ENCODE measurements at regions not wholly inside any gene's neighbourhood (a gene's known extent, or its start where the extent isn't known, plus 50 kb on each side); places are given as distances from the start of the nearest gene placed in this dataset.

- no peak for DNase-seq
Measured at GRCh38 chr14:97215263-97215969, 418.2 kb downstream of the VRK1 start.

GRCh38 chr14:97217111-97217885, 420.1 kb downstream of the VRK1 start:
- DNase-seq, result no peak

GRCh38 chr14:97218274-97218673, 421.1 kb downstream of the VRK1 start:
- no peak for DNase-seq

GRCh38 chr14:97218691-97219430, 421.7 kb downstream of the VRK1 start:
- DNase-seq, result peak; percentile 48

GRCh38 chr14:97219431-97220017, 422.3 kb downstream of the VRK1 start:
- peak; percentile 34 for DNase-seq

DNA sequence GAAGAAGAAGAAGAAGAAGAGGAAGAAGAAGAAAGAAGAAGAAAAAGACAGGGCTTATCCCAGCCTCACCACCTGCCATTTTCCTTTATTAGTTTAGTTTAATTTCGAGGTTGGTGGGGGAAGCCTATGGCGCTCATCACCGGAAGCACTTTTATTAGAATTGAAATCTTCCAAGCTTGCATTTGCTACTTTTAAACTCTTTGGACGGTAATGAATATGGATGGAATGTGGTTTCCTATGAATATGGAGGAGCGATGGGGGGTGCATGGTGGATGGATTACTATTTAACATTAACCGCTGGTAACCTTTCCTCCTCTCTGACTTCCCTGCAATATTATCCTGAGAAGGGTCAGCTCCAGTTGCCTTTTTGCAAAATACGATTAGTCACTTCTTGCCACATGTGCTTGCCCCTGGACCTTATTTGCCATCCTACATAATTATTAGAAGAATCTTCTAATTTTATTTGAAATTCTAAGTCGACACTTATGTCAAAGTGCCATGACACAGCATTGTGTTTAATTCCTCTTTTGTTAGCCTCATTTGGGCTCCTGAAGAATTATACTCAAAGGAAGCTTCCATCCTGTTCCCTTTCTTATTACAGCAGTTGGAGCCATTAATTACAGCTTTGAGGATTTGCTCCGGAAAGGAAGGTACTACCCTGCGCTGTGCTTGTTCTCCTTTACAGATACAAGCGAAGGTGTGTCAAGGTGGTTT, 424.5 kb downstream of the VRK1 start:
- no peak for DNase-seq

- DNase-seq, result no peak
Measured at GRCh38 chr14:97224016-97224415, 426.8 kb downstream of the VRK1 start.

- no peak for DNase-seq
Measured at GRCh38 chr14:97230051-97230450, 432.9 kb downstream of the VRK1 start.

DNA sequence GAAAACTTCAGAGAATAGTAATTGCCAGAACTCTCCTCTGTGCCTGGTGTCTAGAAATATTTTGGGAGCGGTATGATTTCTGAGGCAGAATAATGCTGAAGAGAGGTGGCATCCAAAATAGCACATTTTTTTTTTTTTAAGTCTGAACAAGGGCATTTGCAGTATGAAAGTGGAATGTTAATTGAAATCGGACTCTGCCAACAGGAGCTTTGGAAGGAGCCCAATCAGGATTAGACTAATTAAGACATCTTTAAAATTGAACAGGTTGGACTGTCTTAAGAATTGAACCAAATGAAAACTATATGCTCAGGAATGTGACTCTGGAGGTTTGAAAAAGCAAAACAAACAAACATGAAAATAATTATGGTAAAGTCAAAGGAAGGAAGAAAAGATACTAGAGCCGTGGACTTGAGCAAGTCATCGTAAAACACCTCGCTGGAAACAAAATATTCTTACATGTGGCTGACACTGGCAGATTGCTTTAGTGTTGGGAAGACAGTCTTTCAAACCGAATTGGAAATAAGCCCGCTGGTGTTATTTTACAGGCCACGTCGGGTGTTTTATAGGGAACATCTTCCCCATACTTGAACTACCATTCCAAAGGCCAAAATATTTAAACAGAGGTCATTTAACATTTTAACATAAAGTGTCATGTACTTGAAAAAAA, 436.3 kb downstream of the VRK1 start:
- no peak for DNase-seq

- DNase-seq, result no peak
Measured at GRCh38 chr14:97246648-97247047, 449.5 kb downstream of the VRK1 start.

DNA sequence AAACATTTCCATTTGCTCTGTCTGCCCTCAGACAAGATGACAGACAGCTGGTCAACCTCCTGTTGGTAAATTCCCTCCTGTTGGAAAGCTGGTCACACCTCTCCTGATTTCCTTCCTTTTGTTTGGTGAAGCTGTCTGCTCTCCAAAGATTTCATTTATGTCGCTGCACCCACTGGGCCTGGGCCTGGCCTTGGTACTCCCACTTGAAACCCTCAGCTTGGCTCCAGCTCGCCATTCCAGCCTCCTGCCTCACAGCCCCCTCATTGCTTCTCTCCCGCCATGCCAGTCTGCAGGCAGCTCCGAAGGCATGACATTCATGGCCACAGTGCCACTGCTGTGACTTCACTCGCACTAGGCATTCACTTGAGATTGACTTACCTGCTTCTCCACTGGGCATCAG, 451.8 kb downstream of the VRK1 start:
- DNase-seq, result no peak

GRCh38 chr14:97250931-97251330, 453.7 kb downstream of the VRK1 start:
- DNase-seq, result no peak

GRCh38 chr14:97251491-97252155, 454.4 kb downstream of the VRK1 start:
- no peak for DNase-seq

DNA sequence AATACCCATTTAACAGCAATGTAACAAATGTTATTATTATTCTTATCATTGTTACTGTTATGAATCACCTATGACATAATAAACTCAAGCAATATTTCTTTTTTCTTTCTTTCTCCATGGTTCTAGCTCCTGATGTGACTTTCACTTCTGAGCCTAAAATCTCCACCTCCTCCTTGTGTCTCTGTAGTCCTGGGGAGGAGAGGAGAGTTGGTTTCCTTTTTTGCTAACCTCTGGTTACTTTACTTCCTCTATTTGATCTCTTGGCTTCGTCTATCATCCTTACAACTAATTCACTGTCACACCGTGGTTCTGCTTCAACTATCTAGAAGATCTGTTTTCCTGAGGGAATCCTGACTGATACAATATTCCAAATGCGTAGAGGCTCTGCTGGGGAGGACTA, 456.6 kb downstream of the VRK1 start:
- DNase-seq, result no peak

DNA sequence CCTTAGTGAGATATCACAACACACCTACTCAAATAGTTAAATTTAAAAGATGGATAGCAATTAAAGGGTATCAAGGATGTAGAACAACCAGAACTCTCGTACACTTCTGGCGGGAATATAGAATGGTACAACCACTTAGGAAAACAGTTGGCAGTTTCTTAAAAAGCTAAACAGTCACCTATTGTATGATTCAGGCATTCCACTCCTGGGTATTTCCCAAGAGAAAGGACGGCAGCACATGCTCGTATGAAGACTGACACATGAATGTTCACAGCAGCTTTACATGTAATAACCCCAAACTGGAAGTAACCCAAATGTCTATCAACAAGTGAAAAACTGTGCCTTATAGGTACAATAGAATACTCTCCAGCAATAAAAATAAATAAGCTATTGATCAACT, 465.2 kb downstream of the VRK1 start:
- no peak for DNase-seq

DNA sequence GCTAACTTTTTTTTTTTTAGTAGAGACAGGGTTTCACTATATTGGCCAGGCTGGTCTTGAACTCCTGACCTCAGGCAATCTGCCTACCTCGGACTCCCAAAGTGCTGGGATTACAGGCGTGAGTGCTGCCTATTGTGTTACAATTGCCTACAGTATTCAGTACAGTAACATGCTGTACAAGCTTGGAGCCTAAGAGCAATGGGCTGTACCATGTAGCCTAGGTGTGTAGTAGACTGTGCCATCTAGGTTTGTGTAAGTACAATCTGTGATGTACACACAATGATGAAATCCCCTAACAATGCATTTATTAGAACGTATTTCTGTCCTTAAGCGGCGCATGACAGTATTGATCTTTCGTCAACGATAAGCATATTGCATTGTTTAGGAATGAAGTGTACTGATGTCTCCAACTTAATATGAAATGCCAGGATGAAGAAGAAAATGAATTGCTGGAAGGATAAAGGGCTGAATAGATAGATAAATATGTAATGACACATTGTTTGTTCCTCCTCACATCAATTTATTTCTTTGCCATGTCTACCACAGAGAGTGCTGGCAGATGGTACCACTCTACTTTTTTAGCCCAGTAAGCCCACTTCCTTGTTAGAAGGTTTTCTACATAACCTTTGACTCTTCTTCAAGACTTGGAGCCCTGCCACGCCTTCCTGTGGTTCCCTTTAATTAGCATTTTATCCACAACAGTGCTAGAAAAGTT, 467.5 kb downstream of the VRK1 start:
- no peak for DNase-seq

GRCh38 chr14:97266653-97267052, 469.5 kb downstream of the VRK1 start:
- DNase-seq, result no peak

DNA sequence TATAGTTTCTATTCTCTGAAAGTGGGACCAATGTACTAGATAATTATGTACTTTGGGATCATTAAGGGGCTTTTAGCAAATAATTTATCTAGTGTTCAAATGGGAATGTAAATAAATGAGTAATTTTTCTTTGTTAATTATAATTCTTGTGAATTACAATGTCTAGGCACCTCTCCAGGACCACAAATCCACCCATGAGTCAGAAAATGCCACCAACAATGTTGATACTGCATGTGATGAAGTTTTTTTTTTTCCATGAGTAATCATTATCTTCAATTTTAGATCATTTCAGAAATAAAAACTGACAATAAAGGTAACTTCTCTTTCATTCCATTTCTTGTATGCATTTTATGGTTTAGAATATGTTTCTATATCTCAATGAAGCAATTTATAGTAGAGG, 470.3 kb downstream of the VRK1 start:
- DNase-seq, result no peak

- DNase-seq, result no peak
Measured at GRCh38 chr14:97268097-97268496, 470.9 kb downstream of the VRK1 start.

GRCh38 chr14:97270308-97270707, 473.1 kb downstream of the VRK1 start:
- DNase-seq, result no peak

- no peak for DNase-seq
Measured at GRCh38 chr14:97271451-97271960, 474.3 kb downstream of the VRK1 start.
